ENCODE measurements at regions not wholly inside any gene's neighbourhood (a gene's known extent, or its start where the extent isn't known, plus 50 kb on each side); places are given as distances from the start of the nearest gene placed in this dataset.
"Not testable (repeated sequence)": the region's sequence is repeated elsewhere in the genome, so short reads cannot be mapped to it uniquely, and the experiment has no call there.

DNA sequence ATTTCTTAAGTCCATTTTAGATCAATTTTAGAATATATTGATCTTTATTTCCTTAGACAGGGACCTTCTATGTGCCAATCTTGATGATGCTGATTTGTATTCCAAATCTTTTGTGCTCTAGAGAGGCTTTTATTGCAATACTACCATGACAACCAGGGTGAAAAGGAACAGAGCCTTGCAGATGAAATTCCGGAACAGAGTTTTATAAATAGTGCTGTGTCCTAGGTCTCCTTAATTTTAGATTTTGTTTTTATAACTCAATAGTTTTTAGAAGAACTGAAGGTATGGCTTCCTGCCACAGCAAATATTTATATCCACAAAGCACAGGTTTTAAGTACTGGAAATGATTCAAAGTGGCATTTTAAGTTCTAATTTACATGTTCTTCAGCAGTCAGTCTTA lies 160.2 kb downstream of the PMAIP1 start:
- no peak for DNase-seq

DNA sequence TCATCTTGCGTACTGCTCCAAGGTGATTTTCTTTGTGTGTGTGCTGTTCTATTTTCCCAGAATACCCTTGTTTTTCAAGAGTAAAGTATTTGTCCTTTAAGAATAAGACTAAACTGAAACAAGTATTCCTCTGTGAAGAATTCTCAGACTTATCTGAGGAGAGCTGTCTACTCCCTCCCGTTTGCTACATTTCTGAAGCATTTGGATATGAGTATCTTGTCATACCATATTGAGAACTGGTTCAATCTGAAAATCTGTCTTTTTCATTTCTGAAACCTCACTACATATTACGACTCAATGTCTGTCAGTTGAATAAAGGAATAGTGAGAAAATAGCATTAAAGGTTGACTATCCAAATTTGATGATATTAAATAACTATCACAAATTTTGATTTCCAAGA lies 159.4 kb downstream of the PMAIP1 start:
- no peak for DNase-seq

DNA sequence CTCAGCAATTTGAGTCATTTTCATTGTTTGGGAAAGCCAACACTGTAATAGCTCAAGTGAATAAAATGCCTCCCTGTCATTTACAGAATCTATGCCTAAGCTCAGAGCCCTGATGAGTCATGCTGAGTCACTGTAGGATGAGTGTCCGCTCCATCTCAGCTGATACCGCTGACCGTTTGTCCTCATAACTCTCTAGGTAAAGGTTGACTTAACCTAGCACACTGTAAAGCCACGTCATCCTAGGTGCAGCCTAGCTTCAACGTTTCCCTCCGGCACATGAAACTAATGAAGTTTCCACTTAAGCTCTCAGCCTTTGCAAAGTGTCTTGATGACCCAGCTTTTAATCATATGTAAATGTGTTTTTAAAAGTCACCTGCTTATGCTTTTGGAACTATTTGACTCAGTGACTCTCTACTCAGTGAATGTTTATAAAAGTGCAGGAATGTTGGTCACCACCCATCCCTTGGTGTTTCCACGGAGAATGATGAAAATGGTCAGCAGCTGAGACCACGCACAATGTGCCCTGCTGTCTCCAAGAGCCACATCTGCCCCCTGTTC lies 154.0 kb downstream of the PMAIP1 start:
- no peak for DNase-seq

GRCh38 chr18:60050821-60051220 lies 151.0 kb downstream of the PMAIP1 start:
- no peak for DNase-seq

DNA sequence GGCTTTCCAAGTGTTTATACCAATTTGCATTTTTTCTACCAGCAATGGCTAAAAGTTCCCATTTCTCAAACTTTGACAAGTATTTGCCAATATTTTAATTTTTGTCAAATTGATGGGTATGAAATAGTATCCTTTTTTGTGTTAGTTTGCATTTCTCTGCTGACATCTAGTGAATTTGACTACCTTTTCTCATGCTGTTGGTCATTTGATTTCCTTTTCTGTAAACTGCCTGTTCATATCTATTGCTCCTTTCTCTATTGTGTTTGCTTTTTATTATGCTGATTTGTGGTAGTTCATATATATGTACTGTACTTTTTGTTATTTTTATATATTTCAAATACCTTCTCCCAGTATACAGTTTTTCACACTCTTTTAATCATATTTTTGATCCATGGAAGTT lies 149.4 kb downstream of the PMAIP1 start:
- no peak for DNase-seq

DNA sequence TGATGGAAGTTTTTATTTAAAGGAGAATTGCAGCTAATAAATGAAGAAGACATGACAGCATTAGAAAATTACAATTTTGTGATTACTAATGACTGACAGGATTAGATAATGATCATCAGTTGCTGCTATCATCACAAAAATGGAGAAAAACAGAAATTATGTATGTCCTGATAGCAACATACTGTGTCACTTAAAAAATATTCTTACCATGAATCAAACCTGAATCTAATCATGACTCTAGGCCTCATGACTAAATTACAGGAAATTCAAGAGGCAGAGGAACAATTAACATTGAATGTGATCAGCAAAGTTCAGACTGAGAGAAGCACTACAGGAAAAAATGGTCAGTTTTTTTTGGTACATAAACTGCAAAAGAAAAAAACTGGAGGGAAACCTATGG lies 147.8 kb downstream of the PMAIP1 start:
- DNase-seq, result no peak

DNA sequence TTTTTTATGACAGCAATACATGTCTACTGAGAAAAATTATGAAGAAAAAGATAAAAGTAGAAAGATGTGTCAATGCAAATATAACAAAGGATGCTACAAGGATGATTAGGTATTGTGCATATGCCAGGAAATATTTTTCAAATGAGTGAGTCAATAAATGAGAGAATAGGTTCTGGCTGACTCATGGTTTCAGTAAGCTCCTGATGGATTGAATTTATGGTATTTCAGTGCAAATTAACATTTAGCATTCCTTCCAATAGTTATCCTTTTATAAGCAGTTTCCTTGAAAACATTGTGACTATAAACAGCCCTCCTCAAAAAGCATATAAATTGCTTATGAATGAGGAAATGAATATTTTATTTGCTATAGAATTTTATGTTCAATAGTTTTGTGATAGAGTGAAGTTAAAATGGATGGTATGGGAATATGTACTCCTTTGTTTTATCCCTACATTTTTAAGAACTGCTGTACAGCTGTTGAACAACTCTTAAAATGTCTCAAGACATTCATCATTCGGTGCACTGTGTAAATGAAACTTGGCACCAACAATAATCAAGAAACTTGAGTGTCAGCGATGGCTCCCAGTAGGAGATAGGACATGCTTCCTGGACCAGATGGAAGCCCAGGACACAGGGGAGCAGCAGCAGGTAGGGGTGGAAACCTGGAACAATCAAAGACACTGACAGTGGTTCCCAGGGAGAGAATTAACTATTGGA lies 144.7 kb downstream of the PMAIP1 start:
- DNase-seq, result no peak

DNA sequence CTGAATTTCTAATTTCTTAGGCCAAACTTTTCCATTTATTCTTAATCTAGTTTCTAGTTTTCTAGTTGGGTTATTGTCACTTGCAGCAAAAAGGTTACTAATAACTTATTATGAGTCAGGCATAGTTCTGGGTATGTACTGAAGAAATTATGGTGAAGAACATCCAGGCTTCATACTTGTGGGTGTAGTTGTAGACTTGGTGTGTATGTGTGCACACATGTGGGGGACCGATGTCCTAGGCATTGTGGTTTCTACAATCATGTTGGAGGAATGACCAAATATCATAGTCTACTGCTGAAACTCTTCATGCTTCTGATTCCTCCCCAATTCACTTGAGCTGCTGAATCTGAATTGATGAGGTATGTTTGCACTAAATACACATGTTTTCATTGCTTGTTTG lies 141.2 kb downstream of the PMAIP1 start:
- no peak for DNase-seq

DNA sequence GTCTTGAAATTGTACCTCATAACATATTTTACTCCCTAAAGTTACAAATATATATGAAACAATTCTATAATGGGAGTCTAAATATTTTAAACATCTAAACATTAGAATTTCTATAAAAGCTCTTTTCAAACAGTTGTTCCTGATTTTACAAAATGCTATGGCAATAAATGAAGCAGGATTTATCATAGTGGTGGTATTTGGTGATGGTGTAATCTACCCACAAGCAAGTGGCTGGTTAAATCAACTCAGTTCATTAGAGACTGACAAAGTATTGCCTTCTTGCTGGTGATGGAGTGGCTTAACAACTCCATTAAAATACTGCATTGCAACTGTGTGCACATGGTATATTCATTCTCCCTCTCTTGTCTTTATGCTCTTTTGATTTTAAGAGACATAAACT lies 138.9 kb downstream of the PMAIP1 start:
- no peak for DNase-seq

DNA sequence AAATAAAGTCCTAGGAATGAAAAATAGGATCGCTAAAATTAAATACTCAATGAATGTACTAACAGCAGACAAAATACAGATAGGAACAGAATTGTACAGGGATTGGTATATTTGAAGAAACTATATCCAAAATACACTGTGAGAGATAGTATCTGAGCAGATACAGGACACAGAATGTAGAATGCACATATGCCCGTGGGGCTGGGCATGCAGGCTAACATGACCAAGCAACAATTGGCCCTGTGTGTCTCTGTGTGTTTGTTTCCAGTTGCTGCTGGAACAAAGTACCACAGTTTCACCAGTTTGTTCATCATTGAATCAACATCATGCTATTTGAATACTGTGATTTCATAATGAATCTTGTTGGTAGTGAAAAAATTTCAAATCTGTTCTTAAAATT lies 127.6 kb downstream of the PMAIP1 start:
- no peak for DNase-seq

DNA sequence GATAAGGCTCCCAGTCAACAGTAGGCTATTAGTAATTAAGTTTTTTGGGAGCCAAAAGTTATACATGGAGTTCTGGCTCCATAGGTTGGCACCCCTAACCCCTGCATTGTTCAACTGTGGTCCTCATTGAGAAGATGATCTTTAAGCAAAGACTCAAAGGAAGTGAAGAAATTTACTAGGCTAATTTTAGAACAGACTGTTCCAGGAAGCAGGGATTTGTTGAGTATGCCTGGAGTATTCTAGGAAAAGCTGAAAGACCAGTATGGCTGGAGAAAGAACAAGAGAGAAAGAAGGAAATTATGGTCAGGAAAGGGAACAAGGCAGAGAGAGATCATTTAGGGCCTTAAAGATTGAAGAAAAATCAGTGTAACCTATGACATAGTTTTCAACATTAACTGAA lies 125.1 kb downstream of the PMAIP1 start:
- no peak for DNase-seq

DNA sequence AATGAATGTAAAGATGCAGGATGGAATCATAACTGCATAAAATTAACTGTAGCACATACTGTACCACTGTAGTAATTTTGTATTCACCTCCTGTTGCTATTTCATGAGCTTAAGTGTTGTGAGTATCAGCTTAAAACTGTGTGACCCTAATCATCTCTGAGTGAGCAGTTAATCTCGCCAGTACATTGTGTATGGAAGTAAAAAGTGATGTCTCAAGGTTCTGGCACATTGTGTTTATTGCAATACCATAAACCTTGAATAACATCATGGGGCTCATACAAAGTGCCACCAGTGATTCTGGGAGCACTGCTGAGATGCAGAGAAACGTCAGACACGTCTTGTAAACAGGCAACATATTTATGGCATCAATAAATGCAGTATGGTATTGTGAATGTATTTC lies 124.5 kb downstream of the PMAIP1 start:
- no peak for DNase-seq

GRCh38 chr18:60022671-60023276 lies 123.0 kb downstream of the PMAIP1 start:
- DNase-seq, result no peak

GRCh38 chr18:60021556-60021955 lies 121.8 kb downstream of the PMAIP1 start:
- DNase-seq, result no peak

GRCh38 chr18:60020107-60020925 lies 120.5 kb downstream of the PMAIP1 start:
- no peak for DNase-seq

- no peak for DNase-seq
These were observed 119.7 kb downstream of the PMAIP1 start for GRCh38 chr18:60019463-60019840.

- DNase-seq, result no peak
These were observed 119.0 kb downstream of the PMAIP1 start for GRCh38 chr18:60018618-60019462.

- not testable (repeated sequence) for DNase-seq
These were observed 118.3 kb downstream of the PMAIP1 start for GRCh38 chr18:60018134-60018533.

DNA sequence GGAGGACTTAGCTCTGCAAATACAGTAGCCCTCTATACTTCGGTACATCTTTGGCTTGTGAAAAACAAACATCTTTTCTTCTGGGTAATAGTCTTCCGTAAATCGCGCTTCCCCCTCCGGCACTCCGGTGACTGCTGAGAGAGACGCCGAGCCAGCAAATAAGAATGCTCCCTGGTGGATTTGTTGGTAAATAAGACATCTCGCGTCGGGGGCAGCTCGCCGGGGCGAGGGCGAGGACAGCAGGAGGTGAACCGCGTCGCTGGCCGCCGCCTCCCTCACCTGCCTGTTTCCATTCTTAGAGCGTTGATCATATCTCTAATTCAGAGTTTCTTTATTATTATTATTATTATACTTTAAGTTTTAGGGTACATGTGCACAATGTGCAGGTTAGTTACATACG lies 117.6 kb downstream of the PMAIP1 start:
- no peak for DNase-seq

- not testable (repeated sequence) for DNase-seq
These were observed 116.0 kb downstream of the PMAIP1 start for GRCh38 chr18:60015826-60016225.

- DNase-seq, result not testable (repeated sequence)
These were observed 113.4 kb downstream of the PMAIP1 start for GRCh38 chr18:60013148-60013547.

DNA sequence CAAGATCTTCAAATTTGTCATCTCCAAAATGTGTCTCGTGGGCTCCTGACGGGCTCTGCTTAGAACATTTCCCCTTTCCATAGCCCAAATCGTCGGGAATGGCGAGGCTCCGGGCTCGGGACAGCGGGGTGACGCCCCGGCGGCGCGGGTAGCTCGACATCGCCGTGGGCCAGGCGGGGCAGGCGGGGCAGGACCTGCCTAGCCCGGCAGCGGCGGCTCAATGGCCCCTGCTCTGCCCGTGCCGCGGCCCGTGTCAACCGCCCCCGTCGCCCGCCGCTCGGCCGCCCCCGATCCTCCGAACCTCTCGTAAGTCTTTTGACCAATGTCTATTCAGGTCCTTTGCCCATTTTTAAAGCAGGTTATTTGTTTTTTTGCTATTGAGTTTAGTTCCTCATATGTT lies 111.2 kb downstream of the PMAIP1 start:
- DNase-seq, result no peak

DNA sequence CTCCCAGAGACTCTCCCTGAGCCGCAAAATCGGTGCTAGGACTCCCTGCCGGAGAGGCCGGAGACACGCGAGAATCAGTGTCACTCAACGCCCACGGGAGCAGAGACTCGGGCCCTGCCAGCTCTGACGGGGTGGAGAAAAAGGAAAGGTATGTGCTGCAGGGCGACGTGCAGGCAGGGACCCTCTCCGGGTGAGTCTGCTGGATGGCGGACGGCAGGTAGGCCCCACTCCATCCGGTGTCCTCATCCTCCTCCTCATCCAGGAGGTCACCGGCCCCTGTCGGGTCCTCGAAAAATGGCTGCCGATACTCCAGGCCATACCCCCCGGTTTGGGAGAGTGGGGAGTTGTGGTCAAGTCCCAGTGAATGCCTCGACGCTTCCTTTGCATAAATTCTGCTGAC lies 110.7 kb downstream of the PMAIP1 start:
- DNase-seq, result no peak

Measured in inflammatory macrophage treated with lipopolysaccharide for 1 hour (primary cell).